ENCODE measurements at regions not wholly inside any gene's neighbourhood (a gene's known extent, or its start where the extent isn't known, plus 50 kb on each side); places are given as distances from the start of the nearest gene placed in this dataset.
"Not testable (repeated sequence)": the region's sequence is repeated elsewhere in the genome, so short reads cannot be mapped to it uniquely, and the experiment has no call there.

- TF ChIP-seq CTCF, POLR2A (IDR thresholded peaks at IDR 0.05): not testable (repeated sequence)
Observed at GRCh38 chr7:29662899-29663298, 99.3 kb downstream of the PRR15 start.
